ENCODE measurements at regions not wholly inside any gene's neighbourhood (a gene's known extent, or its start where the extent isn't known, plus 50 kb on each side); places are given as distances from the start of the nearest gene placed in this dataset.

DNA sequence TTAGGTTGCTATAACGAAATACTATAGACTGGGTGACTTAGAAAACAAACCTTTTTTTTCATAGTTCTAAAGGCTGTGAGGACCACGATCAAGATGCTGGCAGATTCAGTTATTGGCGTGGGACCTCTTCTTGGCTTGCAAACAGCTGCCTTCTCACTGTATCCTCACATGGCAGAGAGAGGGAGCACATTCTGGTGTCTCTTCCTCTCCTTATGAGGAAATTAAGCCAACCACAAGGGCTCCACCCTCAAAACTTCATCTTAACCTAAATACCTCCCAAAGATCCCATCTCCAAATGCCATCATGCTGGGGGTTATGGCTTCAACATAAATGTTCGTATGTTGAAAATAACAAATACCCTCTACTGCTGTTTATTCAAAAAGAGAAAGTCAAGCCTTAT lies 197.1 kb downstream of the CEMIP2 start:
- TF ChIP-seq POLR2A (IDR thresholded peaks at IDR 0.05; ENCODE audit: low read depth, low read length) (no peak), SPI1 (IDR thresholded peaks at IDR 0.05; ENCODE audit: low read depth, low read length) (no peak), POLR2AphosphoS5 (IDR thresholded peaks at IDR 0.05; ENCODE audit: low read depth, low read length) (no peak), TAF1 (IDR thresholded peaks at IDR 0.05; ENCODE audit: low read depth, low read length) (no peak), POU2F2 (IDR thresholded peaks at IDR 0.05; ENCODE audit: low read depth, low read length) (no peak)

Data from GM12891 (cell line).